A549 (cell line): ENCODE measurements at regions not wholly inside any gene's neighbourhood (a gene's known extent, or its start where the extent isn't known, plus 50 kb on each side); places are given as distances from the start of the nearest gene placed in this dataset.

Experiments
- CEBPB ChIP-seq, 2 experiments: fragments of >200 bp in 1 of 2; sonication (Bioruptor Twin) in 1 of 2; formaldehyde crosslinking in 1 of 2; IDR thresholded peaks; 2 replicates each; pipeline ENCODE4 v1.6.1; 2012 to 2016
- CHD4 ChIP-seq: fragments of 200-600 bp; sonication (generic); IDR thresholded peaks from 2 replicates; pipeline ENCODE4 v1.6.1; 2016; ENCODE audit warnings: antibody characterized with exemption, mild to moderate bottlenecking, borderline replicate concordance
- CTCF ChIP-seq: fragments of >200 bp; sonication (Bioruptor Twin); formaldehyde crosslinking; IDR thresholded peaks from 3 replicates; pipeline ENCODE4 v1.5.1; 2016
- JUN ChIP-seq, 2 experiments: fragments of >200 bp; sonication (Bioruptor Twin); formaldehyde crosslinking; IDR thresholded peaks; 2 replicates in 1 of 2; 3 replicates in 1 of 2; pipeline ENCODE4 v1.6.1; 2016 to 2017
- KDM5A ChIP-seq: fragments of 200-600 bp; sonication (generic); IDR thresholded peaks from 2 replicates; pipeline ENCODE4 v1.6.1; 2016; ENCODE audit warnings: antibody characterized with exemption, mild to moderate bottlenecking
- ZFP36 ChIP-seq: fragments of 450-650 bp; IDR thresholded peaks from 2 replicates; pipeline ENCODE4 v1.6.1; 2014; ENCODE audit warnings: borderline replicate concordance; ENCODE audit not compliant: partially characterized antibody

DNA sequence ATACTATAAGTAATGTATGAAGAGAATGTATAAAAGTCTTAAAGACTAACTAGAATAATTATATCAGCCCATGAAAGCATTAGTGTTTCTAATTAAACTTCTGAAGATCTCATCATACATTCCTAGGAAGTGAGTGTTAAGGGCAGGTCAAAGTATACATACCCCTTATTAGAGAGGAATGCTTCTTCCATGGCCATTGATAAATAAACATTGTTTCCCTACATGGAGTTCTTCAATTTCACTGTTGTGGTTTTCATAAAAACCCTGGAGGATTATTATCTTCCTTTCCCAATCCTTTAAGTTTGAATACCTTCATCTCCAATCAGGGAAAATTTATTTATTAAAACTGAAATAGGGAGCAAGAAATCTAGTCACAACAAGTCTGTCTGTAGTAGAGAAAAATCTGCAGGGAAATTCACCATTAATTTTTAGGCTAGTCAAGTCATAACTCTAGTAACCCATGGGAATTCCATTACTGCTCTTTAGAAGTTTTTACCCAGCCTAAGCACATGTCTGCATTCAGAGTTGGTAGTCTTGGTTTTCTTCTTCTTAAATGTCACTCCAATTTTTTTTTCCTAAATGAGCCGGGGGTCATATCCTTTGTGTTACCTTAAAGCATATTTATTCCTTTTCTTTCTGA is 147.0 kb downstream of the TNFSF18 start:
- TF ChIP-seq KDM5A (no peak), CTCF (no peak), CHD4 (no peak), JUN (IDR thresholded peaks at IDR 0.05) (no peak), ZFP36 (no peak), CEBPB (IDR thresholded peaks at IDR 0.05) (no peak)
